Activated T-helper 1 cell treated with Interleukin-2 at 50 U/mL for 16 hours (primary cell): ENCODE measurements at regions not wholly inside any gene's neighbourhood (a gene's known extent, or its start where the extent isn't known, plus 50 kb on each side); places are given as distances from the start of the nearest gene placed in this dataset.
"Not testable (repeated sequence)": the region's sequence is repeated elsewhere in the genome, so short reads cannot be mapped to it uniquely, and the experiment has no call there.

ENCODE experiments used
- DNase-seq: peaks from one replicate; pipeline ENCODE4 v3.0.0-alpha.2; 2020; ENCODE audit warnings: low read depth

GRCh38 chr1:66460776-66461175 lies 73.2 kb upstream of the SGIP1 start:
- DNase-seq = no peak

- DNase-seq = no peak
These were observed 71.6 kb upstream of the SGIP1 start for GRCh38 chr1:66462313-66462712.

GRCh38 chr1:66464351-66464750 lies 69.6 kb upstream of the SGIP1 start:
- no peak for DNase-seq

GRCh38 chr1:66464802-66465201 lies 69.2 kb upstream of the SGIP1 start:
- DNase-seq = no peak

- not testable (repeated sequence) for DNase-seq
These were observed 67.3 kb upstream of the SGIP1 start for GRCh38 chr1:66466695-66467094.

- no peak for DNase-seq
These were observed 65.2 kb upstream of the SGIP1 start for GRCh38 chr1:66468722-66469121.

- DNase-seq = no peak
These were observed 58.0 kb upstream of the SGIP1 start for GRCh38 chr1:66475940-66476339.

GRCh38 chr1:66476774-66477173 lies 57.2 kb upstream of the SGIP1 start:
- DNase-seq = no peak

- no peak for DNase-seq
These were observed 55.8 kb upstream of the SGIP1 start for GRCh38 chr1:66478116-66478515.

GRCh38 chr1:66480162-66480561 lies 53.8 kb upstream of the SGIP1 start:
- no peak for DNase-seq

GRCh38 chr1:66481215-66481614 lies 52.7 kb upstream of the SGIP1 start:
- DNase-seq = not testable (repeated sequence)
